ENCODE measurements at regions not wholly inside any gene's neighbourhood (a gene's known extent, or its start where the extent isn't known, plus 50 kb on each side); places are given as distances from the start of the nearest gene placed in this dataset.
"Not testable (repeated sequence)": the region's sequence is repeated elsewhere in the genome, so short reads cannot be mapped to it uniquely, and the experiment has no call there.

GRCh38 chr18:1544016-1544415, 639.3 kb downstream of the ADCYAP1 start:
- peaks cover 3% of the 10 kb centered on the region for H3K9me3 Mint-ChIP-seq
- H3K4me3 Mint-ChIP-seq, result no peak overlapping the region
- no peaks in the 10 kb centered on the region for H3K4me1 Mint-ChIP-seq (ENCODE audit: low read depth)
- H3K27me3 Mint-ChIP-seq (ENCODE audit: low read depth), result no peaks in the 10 kb centered on the region
- no peak for DNase-seq (ENCODE audit: low spot score)
- H3K36me3 Mint-ChIP-seq (ENCODE audit: low read depth), result no peaks in the 10 kb centered on the region
- H3K27ac Mint-ChIP-seq, result no peak overlapping the region

GRCh38 chr18:1557711-1558110, 653.0 kb downstream of the ADCYAP1 start:
- not testable (repeated sequence) for H3K36me3 Mint-ChIP-seq (ENCODE audit: low read depth)

GRCh38 chr18:1559563-1559962, 654.9 kb downstream of the ADCYAP1 start:
- H3K4me1 Mint-ChIP-seq (ENCODE audit: low read depth), result no peaks in the 10 kb centered on the region
- no peak for DNase-seq (ENCODE audit: low spot score)
- H3K27me3 Mint-ChIP-seq (ENCODE audit: low read depth), result no peaks in the 10 kb centered on the region
- H3K36me3 Mint-ChIP-seq (ENCODE audit: low read depth), result no peaks in the 10 kb centered on the region
- no peak overlapping the region for H3K4me3 Mint-ChIP-seq
- no peak overlapping the region for H3K27ac Mint-ChIP-seq
- peaks cover 4% of the 10 kb centered on the region for H3K9me3 Mint-ChIP-seq

More at GRCh38 chr18:1557711-1558110, 653.0 kb downstream of the ADCYAP1 start:
- H3K27me3 Mint-ChIP-seq (ENCODE audit: low read depth); H3K9me3 Mint-ChIP-seq; H3K27ac Mint-ChIP-seq; DNase-seq (ENCODE audit: low spot score); H3K4me3 Mint-ChIP-seq; H3K4me1 Mint-ChIP-seq (ENCODE audit: low read depth): not testable (repeated sequence)

GRCh38 chr18:1564793-1565192, 660.1 kb downstream of the ADCYAP1 start:
- Mint-ChIP-seq H3K27ac (no peak overlapping the region), H3K4me1 (ENCODE audit: low read depth) (no peaks in the 10 kb centered on the region), H3K27me3 (ENCODE audit: low read depth) (no peaks in the 10 kb centered on the region), H3K4me3 (no peak overlapping the region), H3K36me3 (ENCODE audit: low read depth) (no peaks in the 10 kb centered on the region), H3K9me3 (no peaks in the 10 kb centered on the region)
- DNase-seq (ENCODE audit: low spot score), result no peak

GRCh38 chr18:1571206-1571605, 666.5 kb downstream of the ADCYAP1 start:
- no peaks in the 10 kb centered on the region for H3K4me1 Mint-ChIP-seq (ENCODE audit: low read depth)
- H3K27me3 Mint-ChIP-seq (ENCODE audit: low read depth), result no peaks in the 10 kb centered on the region
- DNase-seq (ENCODE audit: low spot score), result no peak
- no peak overlapping the region for H3K27ac Mint-ChIP-seq
- H3K36me3 Mint-ChIP-seq (ENCODE audit: low read depth), result no peaks in the 10 kb centered on the region
- H3K4me3 Mint-ChIP-seq, result no peak overlapping the region
- H3K9me3 Mint-ChIP-seq, result no peaks in the 10 kb centered on the region

GRCh38 chr18:1573732-1574131, 669.1 kb downstream of the ADCYAP1 start:
- Mint-ChIP-seq H3K27ac (no peak overlapping the region), H3K36me3 (ENCODE audit: low read depth) (no peaks in the 10 kb centered on the region), H3K9me3 (no peaks in the 10 kb centered on the region), H3K4me3 (no peak overlapping the region), H3K27me3 (ENCODE audit: low read depth) (no peaks in the 10 kb centered on the region), H3K4me1 (ENCODE audit: low read depth) (no peaks in the 10 kb centered on the region)
- DNase-seq (ENCODE audit: low spot score), result no peak

- Mint-ChIP-seq H3K4me1 (ENCODE audit: low read depth) (no peaks in the 10 kb centered on the region), H3K27ac (no peak overlapping the region), H3K9me3 (no peaks in the 10 kb centered on the region), H3K36me3 (ENCODE audit: low read depth) (no peaks in the 10 kb centered on the region), H3K27me3 (ENCODE audit: low read depth) (no peaks in the 10 kb centered on the region), H3K4me3 (no peak overlapping the region)
- DNase-seq (ENCODE audit: low spot score), result no peak
Observed at GRCh38 chr18:1575084-1575483, 670.4 kb downstream of the ADCYAP1 start.

- DNase-seq (ENCODE audit: low spot score), result no peak
- no peaks in the 10 kb centered on the region for H3K27me3 Mint-ChIP-seq (ENCODE audit: low read depth)
- H3K36me3 Mint-ChIP-seq (ENCODE audit: low read depth), result no peaks in the 10 kb centered on the region
- H3K4me1 Mint-ChIP-seq (ENCODE audit: low read depth), result no peaks in the 10 kb centered on the region
- H3K9me3 Mint-ChIP-seq, result no peaks in the 10 kb centered on the region
- H3K4me3 Mint-ChIP-seq, result no peak overlapping the region
- H3K27ac Mint-ChIP-seq, result no peak overlapping the region
Observed at GRCh38 chr18:1578505-1578904, 673.8 kb downstream of the ADCYAP1 start.

GRCh38 chr18:1581581-1581980, 676.9 kb downstream of the ADCYAP1 start:
- Mint-ChIP-seq H3K9me3 (no peaks in the 10 kb centered on the region), H3K27ac (no peak overlapping the region), H3K36me3 (ENCODE audit: low read depth) (no peaks in the 10 kb centered on the region), H3K27me3 (ENCODE audit: low read depth) (no peaks in the 10 kb centered on the region), H3K4me1 (ENCODE audit: low read depth) (no peaks in the 10 kb centered on the region), H3K4me3 (no peak overlapping the region)
- DNase-seq (ENCODE audit: low spot score), result no peak

GRCh38 chr18:1585881-1586488, 681.3 kb downstream of the ADCYAP1 start:
- Mint-ChIP-seq H3K27ac (no peak overlapping the region), H3K9me3 (no peaks in the 10 kb centered on the region), H3K27me3 (ENCODE audit: low read depth) (no peaks in the 10 kb centered on the region), H3K36me3 (ENCODE audit: low read depth) (no peaks in the 10 kb centered on the region), H3K4me1 (ENCODE audit: low read depth) (no peaks in the 10 kb centered on the region), H3K4me3 (no peak overlapping the region)
- no peak for DNase-seq (ENCODE audit: low spot score)

- no peaks in the 10 kb centered on the region for H3K36me3 Mint-ChIP-seq (ENCODE audit: low read depth)
- H3K4me3 Mint-ChIP-seq, result no peak overlapping the region
- no peaks in the 10 kb centered on the region for H3K27me3 Mint-ChIP-seq (ENCODE audit: low read depth)
- no peaks in the 10 kb centered on the region for H3K9me3 Mint-ChIP-seq
- DNase-seq (ENCODE audit: low spot score), result no peak
- no peaks in the 10 kb centered on the region for H3K4me1 Mint-ChIP-seq (ENCODE audit: low read depth)
- H3K27ac Mint-ChIP-seq, result no peak overlapping the region
Observed at GRCh38 chr18:1593091-1593490, 688.4 kb downstream of the ADCYAP1 start.

GRCh38 chr18:1595195-1595594, 690.5 kb downstream of the ADCYAP1 start:
- no peaks in the 10 kb centered on the region for H3K9me3 Mint-ChIP-seq
- no peaks in the 10 kb centered on the region for H3K4me1 Mint-ChIP-seq (ENCODE audit: low read depth)
- no peak overlapping the region for H3K27ac Mint-ChIP-seq
- H3K4me3 Mint-ChIP-seq, result no peak overlapping the region
- no peak for DNase-seq (ENCODE audit: low spot score)
- no peaks in the 10 kb centered on the region for H3K27me3 Mint-ChIP-seq (ENCODE audit: low read depth)
- no peaks in the 10 kb centered on the region for H3K36me3 Mint-ChIP-seq (ENCODE audit: low read depth)

GRCh38 chr18:1599196-1599595, 694.5 kb downstream of the ADCYAP1 start:
- Mint-ChIP-seq H3K4me3 (no peak overlapping the region), H3K36me3 (ENCODE audit: low read depth) (no peaks in the 10 kb centered on the region), H3K27me3 (ENCODE audit: low read depth) (no peaks in the 10 kb centered on the region), H3K27ac (no peak overlapping the region), H3K9me3 (no peaks in the 10 kb centered on the region), H3K4me1 (ENCODE audit: low read depth) (no peaks in the 10 kb centered on the region)
- DNase-seq (ENCODE audit: low spot score), result no peak

GRCh38 chr18:1604751-1605150, 700.1 kb downstream of the ADCYAP1 start:
- H3K27ac Mint-ChIP-seq, result no peak overlapping the region

GRCh38 chr18:1618364-1618763, 713.7 kb downstream of the ADCYAP1 start:
- Mint-ChIP-seq H3K36me3 (ENCODE audit: low read depth) (no peaks in the 10 kb centered on the region), H3K27me3 (ENCODE audit: low read depth) (no peaks in the 10 kb centered on the region), H3K9me3 (no peaks in the 10 kb centered on the region), H3K4me3 (no peak overlapping the region), H3K27ac (no peak overlapping the region), H3K4me1 (ENCODE audit: low read depth) (no peaks in the 10 kb centered on the region)
- no peak for DNase-seq (ENCODE audit: low spot score)

More at GRCh38 chr18:1604751-1605150, 700.1 kb downstream of the ADCYAP1 start:
- Mint-ChIP-seq H3K4me3 (no peak overlapping the region), H3K36me3 (ENCODE audit: low read depth) (no peaks in the 10 kb centered on the region), H3K4me1 (ENCODE audit: low read depth) (no peaks in the 10 kb centered on the region), H3K27me3 (ENCODE audit: low read depth) (no peaks in the 10 kb centered on the region), H3K9me3 (peaks cover 5% of the 10 kb centered on the region)
- DNase-seq (ENCODE audit: low spot score), result no peak
